LNCaP clone FGC (cell line): ENCODE measurements at regions not wholly inside any gene's neighbourhood (a gene's known extent, or its start where the extent isn't known, plus 50 kb on each side); places are given as distances from the start of the nearest gene placed in this dataset.

Source experiments
- DNase-seq: peaks from one replicate; pipeline ENCODE4 v3.0.0-alpha.2; 2011; ENCODE audit warnings: low read depth
- H3K4me3 ChIP-seq: 2 replicates; pipeline ENCODE4 v1.5.1; 2011; ENCODE audit warnings: mild to moderate bottlenecking, low read depth, low read length, control low read depth
- TF ChIP-seq, protein P1 (sequence below): IDR thresholded peaks from 2 replicates; pipeline ENCODE4 v1.5.1; 2012; ENCODE audit warnings: mild to moderate bottlenecking; ENCODE audit not compliant: control insufficient read depth, insufficient read depth; ENCODE audit errors: extremely low read depth

DNA sequence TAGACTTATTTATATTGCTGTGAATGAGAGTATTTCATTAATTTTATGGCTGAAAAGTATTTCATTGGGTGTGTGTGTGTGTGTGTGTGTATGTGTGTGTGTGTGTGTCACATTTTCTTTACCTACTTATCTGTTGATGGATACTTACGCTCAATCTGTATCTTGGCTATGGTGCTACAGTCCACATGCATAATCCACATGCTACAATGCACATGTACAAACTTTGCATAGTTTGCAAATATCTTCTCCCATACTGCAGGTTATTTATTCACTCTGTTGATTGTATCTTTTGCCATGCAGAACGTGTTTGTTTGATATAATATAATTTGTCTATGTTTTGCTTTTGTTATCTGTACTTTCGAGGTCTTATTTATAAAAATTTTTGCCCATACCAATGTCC is 167.8 kb downstream of the RAB28 start:
- H3K4me3 ChIP-seq = no peak overlapping the region
- TF ChIP-seq, protein P1, sequence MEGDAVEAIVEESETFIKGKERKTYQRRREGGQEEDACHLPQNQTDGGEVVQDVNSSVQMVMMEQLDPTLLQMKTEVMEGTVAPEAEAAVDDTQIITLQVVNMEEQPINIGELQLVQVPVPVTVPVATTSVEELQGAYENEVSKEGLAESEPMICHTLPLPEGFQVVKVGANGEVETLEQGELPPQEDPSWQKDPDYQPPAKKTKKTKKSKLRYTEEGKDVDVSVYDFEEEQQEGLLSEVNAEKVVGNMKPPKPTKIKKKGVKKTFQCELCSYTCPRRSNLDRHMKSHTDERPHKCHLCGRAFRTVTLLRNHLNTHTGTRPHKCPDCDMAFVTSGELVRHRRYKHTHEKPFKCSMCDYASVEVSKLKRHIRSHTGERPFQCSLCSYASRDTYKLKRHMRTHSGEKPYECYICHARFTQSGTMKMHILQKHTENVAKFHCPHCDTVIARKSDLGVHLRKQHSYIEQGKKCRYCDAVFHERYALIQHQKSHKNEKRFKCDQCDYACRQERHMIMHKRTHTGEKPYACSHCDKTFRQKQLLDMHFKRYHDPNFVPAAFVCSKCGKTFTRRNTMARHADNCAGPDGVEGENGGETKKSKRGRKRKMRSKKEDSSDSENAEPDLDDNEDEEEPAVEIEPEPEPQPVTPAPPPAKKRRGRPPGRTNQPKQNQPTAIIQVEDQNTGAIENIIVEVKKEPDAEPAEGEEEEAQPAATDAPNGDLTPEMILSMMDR = no peak
- DNase-seq = no peak

DNA sequence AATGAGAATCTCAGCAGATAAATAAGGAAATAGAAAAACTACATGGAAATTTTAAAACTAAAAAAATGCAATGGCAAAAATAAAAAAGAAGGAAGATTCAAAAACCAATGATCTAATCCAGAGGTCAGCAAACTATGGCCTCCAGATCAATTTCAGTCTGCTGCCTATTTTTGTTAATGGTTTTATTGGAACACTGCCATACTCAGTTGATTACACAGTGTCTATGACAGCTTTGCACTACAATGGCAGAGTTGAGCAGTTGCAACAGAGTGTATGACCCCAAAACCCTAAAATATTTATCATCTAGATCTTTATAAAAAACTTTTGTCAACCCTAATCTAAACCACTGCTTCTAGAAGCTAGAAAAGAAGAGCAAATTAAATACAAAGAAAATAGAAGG is 170.3 kb downstream of the RAB28 start:
- TF ChIP-seq, protein P1 = no peak
- DNase-seq = no peak
- H3K4me3 ChIP-seq = no peak overlapping the region

DNA sequence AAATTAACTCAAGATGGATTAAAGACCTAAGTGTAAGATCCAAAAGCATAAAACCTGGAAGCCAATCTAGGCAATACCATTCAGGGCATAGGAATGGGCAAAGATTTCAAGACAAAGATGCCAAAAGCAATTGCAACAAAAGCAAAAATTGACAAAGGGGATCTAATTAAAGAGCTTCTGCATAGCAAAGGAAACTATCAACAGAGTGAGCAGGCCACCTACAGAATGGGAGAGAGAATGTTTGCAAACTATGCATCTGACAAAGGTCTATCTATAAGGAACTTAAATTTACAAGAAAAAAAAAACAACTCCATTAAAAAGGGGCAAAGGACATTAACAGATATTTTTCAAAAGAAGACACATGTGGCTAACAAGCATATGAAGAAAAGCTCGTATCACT is 171.9 kb downstream of the RAB28 start:
- no peak for DNase-seq
- no peak overlapping the region for H3K4me3 ChIP-seq
- TF ChIP-seq, protein P1 = no peak

DNA sequence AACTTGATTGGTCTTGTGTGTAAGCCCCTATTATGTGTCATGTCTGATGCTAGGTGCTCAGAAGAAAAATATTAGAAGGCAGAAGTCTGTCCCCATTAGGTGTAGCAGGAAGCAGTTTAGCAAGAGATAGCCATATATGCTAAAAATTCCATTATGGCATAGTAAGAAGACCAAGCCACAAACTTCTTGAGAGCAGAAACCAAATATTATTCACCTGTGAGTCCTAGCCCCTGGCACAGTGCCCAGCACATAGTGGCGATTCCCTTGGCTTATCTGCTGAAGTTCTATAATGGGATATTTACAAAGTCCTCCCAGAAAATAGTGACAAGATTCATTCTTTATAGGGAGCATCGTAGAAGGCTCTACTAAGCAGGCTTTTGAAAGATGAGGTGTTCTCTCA is 174.4 kb downstream of the RAB28 start:
- no peak for DNase-seq
- TF ChIP-seq, protein P1 = no peak
- no peak overlapping the region for H3K4me3 ChIP-seq

DNA sequence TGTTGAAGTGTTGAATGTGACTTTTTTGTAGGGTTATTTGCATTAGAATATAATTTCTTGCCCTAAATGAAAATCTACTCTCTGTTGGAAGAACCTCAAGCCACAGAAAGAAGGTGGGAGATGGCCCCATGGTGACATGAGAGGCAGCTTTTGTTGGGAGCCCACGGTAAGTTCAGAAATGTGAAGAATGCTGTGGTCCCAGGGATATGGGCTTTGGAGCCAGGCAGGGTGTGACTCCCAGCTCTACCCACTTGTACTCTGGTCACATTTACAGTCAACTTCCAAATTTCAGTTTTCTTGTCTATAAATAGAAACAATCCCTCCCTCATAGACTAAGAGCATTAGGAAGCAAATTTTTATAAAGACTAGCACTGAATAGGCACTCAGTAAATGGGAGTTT is 177.8 kb downstream of the RAB28 start:
- DNase-seq = no peak
- no peak overlapping the region for H3K4me3 ChIP-seq
- TF ChIP-seq, protein P1 = no peak

DNA sequence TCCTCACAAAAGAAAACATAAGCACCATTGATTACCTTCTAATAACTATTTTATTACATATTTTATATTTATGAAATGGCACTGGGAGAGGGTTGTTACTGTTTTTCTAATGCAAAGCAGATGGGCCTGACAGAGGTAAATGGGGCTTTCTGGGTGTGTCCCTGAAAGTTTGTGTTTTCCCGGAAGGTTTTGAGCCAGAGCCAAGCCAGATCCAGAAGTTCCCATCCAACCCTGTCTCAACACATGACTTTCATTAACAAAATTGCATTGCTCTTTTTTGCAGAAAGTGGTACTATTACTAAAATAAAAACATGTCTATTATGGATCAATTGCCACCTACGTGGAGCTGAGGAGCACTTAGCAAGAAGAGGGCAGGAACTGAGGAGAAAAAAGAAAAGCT is 181.3 kb downstream of the RAB28 start:
- TF ChIP-seq, protein P1 = no peak
- no peak for DNase-seq
- H3K4me3 ChIP-seq = no peak overlapping the region

DNA sequence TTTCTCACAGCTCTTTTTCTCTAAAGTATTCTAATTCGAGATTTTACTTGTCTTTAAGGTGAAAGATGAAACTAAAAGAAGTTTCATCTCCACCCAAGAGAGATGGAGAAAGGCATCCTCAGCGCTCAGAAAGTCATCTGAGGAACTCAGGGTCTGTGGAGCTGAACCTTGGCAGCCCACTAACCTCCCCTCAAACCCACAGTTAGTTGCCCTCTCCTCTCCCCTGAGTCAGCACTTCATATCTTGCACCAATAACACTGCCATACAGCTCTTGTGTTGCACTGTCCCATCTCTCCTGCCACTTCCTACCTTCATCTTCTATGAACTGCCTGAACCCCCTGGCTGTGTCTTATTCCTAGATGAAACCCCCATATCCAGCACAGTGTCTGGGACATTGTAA is 184.8 kb downstream of the RAB28 start:
- H3K4me3 ChIP-seq = no peak overlapping the region
- DNase-seq = no peak
- TF ChIP-seq, protein P1 = no peak
